NOMO-1 treated with DMSO at 0.1 percent for 48 hours (cell line): ENCODE measurements at regions not wholly inside any gene's neighbourhood (a gene's known extent, or its start where the extent isn't known, plus 50 kb on each side); places are given as distances from the start of the nearest gene placed in this dataset.
"Not testable (repeated sequence)": the region's sequence is repeated elsewhere in the genome, so short reads cannot be mapped to it uniquely, and the experiment has no call there.

Experiments
- DNase-seq: peaks from one replicate; lab custom pipeline; 2025; ENCODE audit not compliant: unreplicated experiment; lab: John Stamatoyannopoulos, UW

GRCh38 chr4:149048451-149049143 lies 606.4 kb upstream of the NR3C2 start:
- DNase-seq, result no peak

GRCh38 chr4:149047368-149047767 lies 605.2 kb upstream of the NR3C2 start:
- DNase-seq, result no peak

- DNase-seq, result no peak
Measured at GRCh38 chr4:149045731-149046130, 603.5 kb upstream of the NR3C2 start.

- not testable (repeated sequence) for DNase-seq
Measured at GRCh38 chr4:149039786-149040185, 597.6 kb upstream of the NR3C2 start.

- no peak for DNase-seq
Measured at GRCh38 chr4:149031399-149031798, 589.2 kb upstream of the NR3C2 start.

GRCh38 chr4:149029056-149029651 lies 586.9 kb upstream of the NR3C2 start:
- no peak for DNase-seq

GRCh38 chr4:149026696-149027095 lies 584.5 kb upstream of the NR3C2 start:
- DNase-seq, result no peak

GRCh38 chr4:149017002-149017734 lies 575.0 kb upstream of the NR3C2 start:
- no peak for DNase-seq

GRCh38 chr4:149009223-149009622 lies 567.0 kb upstream of the NR3C2 start:
- DNase-seq, result no peak

- DNase-seq, result no peak
Measured at GRCh38 chr4:149008415-149009025, 566.3 kb upstream of the NR3C2 start.

GRCh38 chr4:149005191-149005590 lies 563.0 kb upstream of the NR3C2 start:
- DNase-seq, result no peak

- DNase-seq, result no peak
Measured at GRCh38 chr4:148999924-149000323, 557.7 kb upstream of the NR3C2 start.

GRCh38 chr4:148998719-148999118 lies 556.5 kb upstream of the NR3C2 start:
- DNase-seq, result no peak

GRCh38 chr4:148986951-148987350 lies 544.7 kb upstream of the NR3C2 start:
- no peak for DNase-seq

GRCh38 chr4:148984951-148985350 lies 542.7 kb upstream of the NR3C2 start:
- DNase-seq, result no peak

- no peak for DNase-seq
Measured at GRCh38 chr4:148982200-148982599, 540.0 kb upstream of the NR3C2 start.

GRCh38 chr4:148980782-148981480 lies 538.7 kb upstream of the NR3C2 start:
- DNase-seq, result no peak

GRCh38 chr4:148978301-148978700 lies 536.1 kb upstream of the NR3C2 start:
- DNase-seq, result no peak

- no peak for DNase-seq
Measured at GRCh38 chr4:148975464-148975863, 533.2 kb upstream of the NR3C2 start.

GRCh38 chr4:148965080-148965479 lies 522.9 kb upstream of the NR3C2 start:
- no peak for DNase-seq

GRCh38 chr4:148964456-148964855 lies 522.2 kb upstream of the NR3C2 start:
- no peak for DNase-seq
